DOHH2 (cell line): ENCODE measurements at regions not wholly inside any gene's neighbourhood (a gene's known extent, or its start where the extent isn't known, plus 50 kb on each side); places are given as distances from the start of the nearest gene placed in this dataset.

Experiments used
- H3F3A ChIP-seq: fragments of 200-600 bp; sonication (generic), shearing (Covaris generic); 2 replicates; pipeline ENCODE4 v1.6.0; 2016; ENCODE audit warnings: antibody characterized with exemption, mild to moderate bottlenecking; ENCODE audit not compliant: control insufficient read depth, insufficient read depth
- H3K27ac ChIP-seq: fragments of 200-600 bp; sonication (generic); 2 replicates; pipeline ENCODE4 v1.5.1; 2014; ENCODE audit warnings: low read depth, mild to moderate bottlenecking, low read length, moderate library complexity
- H3K27me3 ChIP-seq: fragments of 200-600 bp; sonication (generic); 2 replicates; pipeline ENCODE4 v1.6.1; 2014; ENCODE audit warnings: mild to moderate bottlenecking, low read length, mixed read lengths; ENCODE audit not compliant: control insufficient read depth
- H3K36me3 ChIP-seq: fragments of 200-600 bp; sonication (generic); 2 replicates; pipeline ENCODE4 v1.6.1; 2014; ENCODE audit warnings: mild to moderate bottlenecking, low read length, moderate library complexity, mixed read lengths; ENCODE audit not compliant: control insufficient read depth
- H3K4me1 ChIP-seq: fragments of 200-600 bp; sonication (generic); 2 replicates; pipeline ENCODE4 v1.6.1; 2014; ENCODE audit warnings: mild to moderate bottlenecking, low read length, mixed read lengths; ENCODE audit not compliant: control insufficient read depth
- H3K4me2 ChIP-seq: fragments of 200-600 bp; sonication (generic); 2 replicates; pipeline ENCODE4 v1.6.0; 2014; ENCODE audit warnings: mild to moderate bottlenecking, low read length, moderate library complexity
- H3K4me3 ChIP-seq: fragments of 200-600 bp; sonication (generic); 2 replicates; pipeline ENCODE4 v1.5.1; 2014; ENCODE audit warnings: mild to moderate bottlenecking, low read length, mixed read lengths
- H3K79me2 ChIP-seq: fragments of 200-600 bp; sonication (generic); 2 replicates; pipeline ENCODE4 v1.6.1; 2014; ENCODE audit warnings: mild to moderate bottlenecking, low read length, mixed read lengths; ENCODE audit not compliant: control insufficient read depth
- H3K9me2 ChIP-seq: fragments of 200-600 bp; sonication (generic); replicated peaks from 2 replicates; pipeline ENCODE4 v1.6.1; 2014; ENCODE audit warnings: mild to moderate bottlenecking, low read length, mixed read lengths; ENCODE audit not compliant: control insufficient read depth
- H3K9me3 ChIP-seq: fragments of 200-600 bp; sonication (generic); 2 replicates; pipeline ENCODE4 v1.6.1; 2014; ENCODE audit warnings: antibody characterized with exemption, low read length, mixed read lengths; ENCODE audit not compliant: control insufficient read depth, insufficient read depth
- H4K20me1 ChIP-seq: fragments of 200-600 bp; sonication (generic); 2 replicates; pipeline ENCODE4 v1.6.0; 2014; ENCODE audit warnings: low read depth, mild to moderate bottlenecking, antibody characterized with exemption, low read length, moderate library complexity; ENCODE audit not compliant: control insufficient read depth, insufficient read depth
- CTCF ChIP-seq: fragments of 200-600 bp; sonication (generic); IDR thresholded peaks from one replicate; pipeline ENCODE4 v1.5.1; 2014; ENCODE audit warnings: antibody characterized with exemption, mild to moderate bottlenecking, low read depth, low read length; ENCODE audit not compliant: poor library complexity, severe bottlenecking
- EZH2phosphoT487 ChIP-seq: fragments of 200-600 bp; sonication (generic); IDR thresholded peaks from 2 replicates; pipeline ENCODE4 v1.6.1; 2017; ENCODE audit warnings: borderline replicate concordance, mild to moderate bottlenecking, antibody characterized with exemption, low read length, moderate library complexity, mixed read lengths

GRCh38 chr11:110522471-110522870 lies 92.7 kb downstream of the FDX1 start:
- no peaks in the 10 kb centered on the region for H3K79me2 ChIP-seq
- no peaks in the 10 kb centered on the region for H4K20me1 ChIP-seq
- H3K36me3 ChIP-seq, result no peaks in the 10 kb centered on the region
- no peaks in the 10 kb centered on the region for H3K27me3 ChIP-seq
- H3K4me1 ChIP-seq, result peaks cover 9% of the 10 kb centered on the region
- H3K9me3 ChIP-seq, result peaks cover 3% of the 10 kb centered on the region; the same call in 1 of the 2 replicates
- H3K27ac ChIP-seq, result no peak overlapping the region
- no peak for TF ChIP-seq EZH2phosphoT487
- no peak for TF ChIP-seq CTCF
- no peaks in the 10 kb centered on the region for H3F3A ChIP-seq
- peak overlapping the region; percentile 16; the same call in 1 of the 2 replicates for H3K4me2 ChIP-seq
- no peaks in the 10 kb centered on the region for H3K9me2 ChIP-seq
- no peak overlapping the region for H3K4me3 ChIP-seq

GRCh38 chr11:110524238-110524637 lies 94.5 kb downstream of the FDX1 start:
- Histone ChIP-seq H3K27ac (no peak overlapping the region), H3K9me2 (no peaks in the 10 kb centered on the region), H3K27me3 (no peaks in the 10 kb centered on the region), H4K20me1 (no peaks in the 10 kb centered on the region), H3K4me3 (no peak overlapping the region), H3K9me3 (peaks cover 3% of the 10 kb centered on the region; the same call in 1 of the 2 replicates), H3F3A (no peaks in the 10 kb centered on the region), H3K79me2 (no peaks in the 10 kb centered on the region), H3K4me1 (peaks cover 9% of the 10 kb centered on the region), H3K4me2 (no peak overlapping the region), H3K36me3 (no peaks in the 10 kb centered on the region)
- no peak for TF ChIP-seq CTCF
- no peak for TF ChIP-seq EZH2phosphoT487

GRCh38 chr11:110525883-110526282 lies 96.1 kb downstream of the FDX1 start:
- Histone ChIP-seq H3K4me1 (peaks cover 9% of the 10 kb centered on the region), H3K9me3 (peaks cover 3% of the 10 kb centered on the region; the same call in 1 of the 2 replicates), H3K27ac (no peak overlapping the region), H3F3A (no peaks in the 10 kb centered on the region), H3K79me2 (no peaks in the 10 kb centered on the region), H3K9me2 (no peaks in the 10 kb centered on the region), H3K27me3 (no peaks in the 10 kb centered on the region), H3K4me2 (no peak overlapping the region), H4K20me1 (no peaks in the 10 kb centered on the region), H3K4me3 (no peak overlapping the region), H3K36me3 (no peaks in the 10 kb centered on the region)
- TF ChIP-seq CTCF (no peak), EZH2phosphoT487 (no peak)

GRCh38 chr11:110526323-110526722 lies 96.6 kb downstream of the FDX1 start:
- Histone ChIP-seq H3K79me2 (no peaks in the 10 kb centered on the region), H3F3A (no peaks in the 10 kb centered on the region), H3K4me2 (no peak overlapping the region), H3K27me3 (no peaks in the 10 kb centered on the region), H3K9me3 (peaks cover 3% of the 10 kb centered on the region; the same call in 1 of the 2 replicates), H3K9me2 (no peaks in the 10 kb centered on the region), H4K20me1 (no peaks in the 10 kb centered on the region), H3K36me3 (no peaks in the 10 kb centered on the region), H3K4me1 (peaks cover 9% of the 10 kb centered on the region), H3K27ac (no peak overlapping the region), H3K4me3 (no peak overlapping the region)
- TF ChIP-seq CTCF (no peak), EZH2phosphoT487 (no peak)
